ENCODE measurements at regions not wholly inside any gene's neighbourhood (a gene's known extent, or its start where the extent isn't known, plus 50 kb on each side); places are given as distances from the start of the nearest gene placed in this dataset.
"Not testable (repeated sequence)": the region's sequence is repeated elsewhere in the genome, so short reads cannot be mapped to it uniquely, and the experiment has no call there.

GRCh38 chr1:118564961-118565703 lies 380.1 kb upstream of the SPAG17 start:
- DNase-seq, result no peak

GRCh38 chr1:118563981-118564951 lies 379.2 kb upstream of the SPAG17 start:
- no peak for DNase-seq

- no peak for DNase-seq
Observed at GRCh38 chr1:118558933-118559332, 373.9 kb upstream of the SPAG17 start.

- no peak for DNase-seq
Observed at GRCh38 chr1:118556936-118557335, 371.9 kb upstream of the SPAG17 start.

GRCh38 chr1:118555638-118556037 lies 370.6 kb upstream of the SPAG17 start:
- DNase-seq, result no peak

- DNase-seq, result no peak
Observed at GRCh38 chr1:118535901-118536300, 350.9 kb upstream of the SPAG17 start.

GRCh38 chr1:118511922-118512321 lies 326.9 kb upstream of the SPAG17 start:
- not testable (repeated sequence) for DNase-seq

- no peak for DNase-seq
Observed at GRCh38 chr1:118504867-118505266, 319.8 kb upstream of the SPAG17 start.

GRCh38 chr1:118504221-118504644 lies 319.2 kb upstream of the SPAG17 start:
- DNase-seq, result no peak

GRCh38 chr1:118503752-118504151 lies 318.7 kb upstream of the SPAG17 start:
- DNase-seq, result no peak

- DNase-seq, result no peak
Observed at GRCh38 chr1:118494998-118495397, 310.0 kb upstream of the SPAG17 start.

- DNase-seq, result no peak
Observed at GRCh38 chr1:118488787-118489186, 303.8 kb upstream of the SPAG17 start.

GRCh38 chr1:118487932-118488331 lies 302.9 kb upstream of the SPAG17 start:
- DNase-seq, result no peak

GRCh38 chr1:118487091-118487490 lies 302.1 kb upstream of the SPAG17 start:
- no peak for DNase-seq

- no peak for DNase-seq
Observed at GRCh38 chr1:118486199-118486598, 301.2 kb upstream of the SPAG17 start.

- DNase-seq, result no peak
Observed at GRCh38 chr1:118485757-118486156, 300.7 kb upstream of the SPAG17 start.

- no peak for DNase-seq
Observed at GRCh38 chr1:118484893-118485292, 299.9 kb upstream of the SPAG17 start.

GRCh38 chr1:118483245-118484006 lies 298.4 kb upstream of the SPAG17 start:
- DNase-seq, result no peak

- no peak for DNase-seq
Observed at GRCh38 chr1:118481126-118481525, 296.1 kb upstream of the SPAG17 start.

- DNase-seq, result no peak
Observed at GRCh38 chr1:118479351-118479750, 294.3 kb upstream of the SPAG17 start.

- DNase-seq, result no peak
Observed at GRCh38 chr1:118473825-118474224, 288.8 kb upstream of the SPAG17 start.

- DNase-seq, result not testable (repeated sequence)
Observed at GRCh38 chr1:118464460-118464859, 279.4 kb upstream of the SPAG17 start.
